Smooth muscle cell (in vitro differentiated cells): ENCODE measurements at regions not wholly inside any gene's neighbourhood (a gene's known extent, or its start where the extent isn't known, plus 50 kb on each side); places are given as distances from the start of the nearest gene placed in this dataset.

Source experiments
- DNase-seq: peaks from one replicate; lab custom pipeline; 2025; ENCODE audit not compliant: unreplicated experiment; lab: John Stamatoyannopoulos, UW
- H2AFZ ChIP-seq: fragments of 200-600 bp; sonication (generic); 2 replicates; pipeline ENCODE4 v1.6.0; 2016; ENCODE audit warnings: antibody characterized with exemption, low read depth, mild to moderate bottlenecking
- H3F3A ChIP-seq: fragments of 200-600 bp; sonication (generic); 2 replicates; pipeline ENCODE4 v1.6.0; 2017; ENCODE audit warnings: antibody characterized with exemption, low read depth
- H3K27ac ChIP-seq: fragments of 200-600 bp; sonication (generic); 2 replicates; pipeline ENCODE4 v1.5.1; 2016; ENCODE audit warnings: low read depth, mild to moderate bottlenecking
- H3K27me3 ChIP-seq: fragments of 200-600 bp; sonication (generic); 2 replicates; pipeline ENCODE4 v1.6.1; 2016; ENCODE audit warnings: low read depth, mild to moderate bottlenecking
- H3K36me3 ChIP-seq: fragments of 200-600 bp; sonication (generic); 2 replicates; pipeline ENCODE4 v1.5.1; 2016; ENCODE audit warnings: low read depth
- H3K4me1 ChIP-seq: fragments of 200-600 bp; sonication (generic); 2 replicates; pipeline ENCODE4 v1.5.1; 2016; ENCODE audit warnings: low read depth
- H3K4me2 ChIP-seq: fragments of 200-600 bp; sonication (generic); 2 replicates; pipeline ENCODE4 v1.6.0; 2016; ENCODE audit warnings: mild to moderate bottlenecking
- H3K4me3 ChIP-seq: fragments of 200-600 bp; sonication (generic); 2 replicates; pipeline ENCODE4 v1.5.1; 2016; ENCODE audit warnings: mild to moderate bottlenecking
- H3K79me2 ChIP-seq: fragments of 200-600 bp; sonication (generic); 2 replicates; pipeline ENCODE4 v1.6.0; 2016; ENCODE audit warnings: low read depth, mild to moderate bottlenecking
- H3K9ac ChIP-seq: fragments of 200-600 bp; sonication (generic); 2 replicates; pipeline ENCODE4 v1.6.0; 2016; ENCODE audit warnings: low read depth
- H3K9me3 ChIP-seq: fragments of 200-600 bp; sonication (generic); replicated peaks from 2 replicates; pipeline ENCODE4 v1.5.1; 2016; ENCODE audit warnings: low read depth
- H4K20me1 ChIP-seq: fragments of 200-600 bp; sonication (generic); 2 replicates; pipeline ENCODE4 v1.6.0; 2016; ENCODE audit warnings: low read depth
- WGBS: methylation state at CpG from one replicate; pipeline ENCODE4 v1.1.7; 2016; ENCODE audit warnings: low lambda C conversion rate; 5-methylcytosine and 5-hydroxymethylcytosine counted together
- TF ChIP-seq, protein P1 (sequence below): fragments of 200-600 bp; sonication (generic); IDR thresholded peaks from 2 replicates; pipeline ENCODE4 v1.5.1; 2017; ENCODE audit warnings: borderline replicate concordance, mild to moderate bottlenecking, antibody characterized with exemption; ENCODE audit not compliant: insufficient read depth, poor library complexity, severe bottlenecking

DNA sequence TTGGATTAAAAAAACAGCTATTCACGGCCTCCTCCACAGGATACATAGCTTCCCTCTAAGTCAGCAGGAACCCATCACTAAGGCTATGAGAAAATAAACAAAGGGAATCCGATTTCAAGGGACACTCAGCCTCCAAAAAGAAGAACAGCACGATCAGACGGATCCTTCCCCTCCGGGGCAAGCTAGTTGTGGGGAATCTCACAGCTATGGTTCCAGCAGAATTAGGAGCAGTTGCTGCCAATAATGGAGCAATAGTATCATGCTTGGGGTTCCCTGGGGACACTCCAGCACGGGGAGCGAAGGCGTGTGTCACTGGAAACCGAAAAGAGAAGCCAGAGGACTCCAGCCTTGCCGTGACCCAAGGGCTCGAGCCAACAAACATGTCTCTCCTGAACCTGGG is 163.1 kb downstream of the TTC32 start:
- WGBS, result 76% methylated on average over 11 of the region's 11 CpGs
- H3K79me2 ChIP-seq, result no peaks in the 10 kb centered on the region
- DNase-seq, result no peak
- H3K4me3 ChIP-seq, result no peak overlapping the region
- H3F3A ChIP-seq, result no peaks in the 10 kb centered on the region
- H2AFZ ChIP-seq, result no peak overlapping the region
- no peaks in the 10 kb centered on the region for H3K27me3 ChIP-seq
- TF ChIP-seq, protein P1, sequence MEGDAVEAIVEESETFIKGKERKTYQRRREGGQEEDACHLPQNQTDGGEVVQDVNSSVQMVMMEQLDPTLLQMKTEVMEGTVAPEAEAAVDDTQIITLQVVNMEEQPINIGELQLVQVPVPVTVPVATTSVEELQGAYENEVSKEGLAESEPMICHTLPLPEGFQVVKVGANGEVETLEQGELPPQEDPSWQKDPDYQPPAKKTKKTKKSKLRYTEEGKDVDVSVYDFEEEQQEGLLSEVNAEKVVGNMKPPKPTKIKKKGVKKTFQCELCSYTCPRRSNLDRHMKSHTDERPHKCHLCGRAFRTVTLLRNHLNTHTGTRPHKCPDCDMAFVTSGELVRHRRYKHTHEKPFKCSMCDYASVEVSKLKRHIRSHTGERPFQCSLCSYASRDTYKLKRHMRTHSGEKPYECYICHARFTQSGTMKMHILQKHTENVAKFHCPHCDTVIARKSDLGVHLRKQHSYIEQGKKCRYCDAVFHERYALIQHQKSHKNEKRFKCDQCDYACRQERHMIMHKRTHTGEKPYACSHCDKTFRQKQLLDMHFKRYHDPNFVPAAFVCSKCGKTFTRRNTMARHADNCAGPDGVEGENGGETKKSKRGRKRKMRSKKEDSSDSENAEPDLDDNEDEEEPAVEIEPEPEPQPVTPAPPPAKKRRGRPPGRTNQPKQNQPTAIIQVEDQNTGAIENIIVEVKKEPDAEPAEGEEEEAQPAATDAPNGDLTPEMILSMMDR, result no peak
- no peak overlapping the region for H3K27ac ChIP-seq
- no peaks in the 10 kb centered on the region for H3K36me3 ChIP-seq
- no peaks in the 10 kb centered on the region for H4K20me1 ChIP-seq
- H3K9ac ChIP-seq, result no peak overlapping the region
- peaks cover 1% of the 10 kb centered on the region for H3K4me1 ChIP-seq
- no peak overlapping the region for H3K4me2 ChIP-seq
- H3K9me3 ChIP-seq, result no peaks in the 10 kb centered on the region

DNA sequence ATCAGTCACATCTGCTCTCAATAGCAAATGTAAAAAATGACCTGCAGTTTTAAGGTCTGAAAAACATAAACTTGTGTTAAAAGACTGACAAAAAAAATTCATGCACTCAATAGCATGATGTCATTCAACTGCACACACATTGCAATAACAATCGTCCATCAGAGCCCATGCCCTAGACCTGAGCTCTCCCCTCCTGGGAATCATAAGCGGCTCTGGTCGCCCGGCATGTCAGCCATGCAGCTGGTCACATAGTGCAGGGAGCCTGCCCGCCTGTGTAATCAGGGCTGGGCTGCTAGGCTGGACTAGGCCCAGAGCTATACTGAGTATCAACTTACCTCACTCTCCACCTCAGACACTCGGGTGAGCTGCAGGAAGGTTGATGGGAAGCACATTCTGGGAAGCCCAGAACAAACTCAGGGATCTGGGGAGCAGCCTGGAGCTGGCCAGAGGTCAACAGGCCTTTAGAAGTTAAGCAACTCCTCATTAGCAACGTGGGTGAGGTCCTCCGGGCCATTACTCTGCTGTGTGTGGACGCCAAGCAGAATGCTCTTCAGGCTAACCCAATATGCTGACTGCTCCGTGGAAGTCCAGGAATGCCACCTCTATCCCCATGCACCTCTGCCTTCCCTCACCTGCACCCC is 165.5 kb downstream of the TTC32 start:
- DNase-seq, result no peak
- no peak overlapping the region for H3K4me2 ChIP-seq

DNA sequence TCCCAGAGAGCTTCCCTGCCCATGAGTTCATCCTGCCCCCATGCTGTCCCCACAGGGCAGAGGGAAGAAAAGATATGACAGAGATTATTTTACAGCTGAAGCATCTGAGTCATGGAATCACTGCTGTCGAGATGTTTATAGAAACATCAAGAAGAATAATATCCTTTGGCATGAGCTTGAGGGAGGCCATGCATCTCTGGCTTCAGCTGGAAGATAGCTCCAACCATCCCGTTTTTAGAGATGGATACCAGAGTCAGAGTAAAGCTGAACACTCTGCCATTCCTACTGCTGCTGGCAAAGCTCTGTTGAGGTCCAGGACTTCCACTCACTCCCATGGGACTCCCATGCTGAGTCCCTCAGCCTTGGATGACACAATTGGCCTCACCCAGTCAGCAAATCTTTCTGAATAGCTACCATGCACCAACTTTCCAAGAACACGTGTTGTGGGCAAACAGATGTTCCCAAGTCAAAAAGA is 167.8 kb downstream of the TTC32 start:
- peak overlapping the region; percentile 59 for H3K4me2 ChIP-seq
- no peaks in the 10 kb centered on the region for H3F3A ChIP-seq
- H4K20me1 ChIP-seq, result no peaks in the 10 kb centered on the region
- peaks cover 4% of the 10 kb centered on the region for H3K4me1 ChIP-seq
- H3K36me3 ChIP-seq, result no peaks in the 10 kb centered on the region
- 31% methylated on average over 3 of the region's 3 CpGs for WGBS
- no peak overlapping the region for H2AFZ ChIP-seq
- H3K27me3 ChIP-seq, result no peaks in the 10 kb centered on the region
- H3K9me3 ChIP-seq, result no peaks in the 10 kb centered on the region
- TF ChIP-seq, protein P1, result no peak
- DNase-seq, result no peak
- H3K9ac ChIP-seq, result no peak overlapping the region
- H3K27ac ChIP-seq, result peak overlapping the region; percentile 28
- H3K4me3 ChIP-seq, result no peak overlapping the region
- H3K79me2 ChIP-seq, result no peaks in the 10 kb centered on the region

More for the DNA sequence above, 165.5 kb downstream of the TTC32 start:
- TF ChIP-seq, protein P1, result no peak
- no peaks in the 10 kb centered on the region for H3K9me3 ChIP-seq
- H3K36me3 ChIP-seq, result no peaks in the 10 kb centered on the region
- H2AFZ ChIP-seq, result no peak overlapping the region
- H3F3A ChIP-seq, result no peaks in the 10 kb centered on the region
- H4K20me1 ChIP-seq, result no peaks in the 10 kb centered on the region
- WGBS, result 95% methylated on average over 10 of the region's 10 CpGs
- no peaks in the 10 kb centered on the region for H3K27me3 ChIP-seq
- no peak overlapping the region for H3K27ac ChIP-seq
- no peaks in the 10 kb centered on the region for H3K79me2 ChIP-seq
- peaks cover 4% of the 10 kb centered on the region for H3K4me1 ChIP-seq
- H3K9ac ChIP-seq, result no peak overlapping the region
- no peak overlapping the region for H3K4me3 ChIP-seq

DNA sequence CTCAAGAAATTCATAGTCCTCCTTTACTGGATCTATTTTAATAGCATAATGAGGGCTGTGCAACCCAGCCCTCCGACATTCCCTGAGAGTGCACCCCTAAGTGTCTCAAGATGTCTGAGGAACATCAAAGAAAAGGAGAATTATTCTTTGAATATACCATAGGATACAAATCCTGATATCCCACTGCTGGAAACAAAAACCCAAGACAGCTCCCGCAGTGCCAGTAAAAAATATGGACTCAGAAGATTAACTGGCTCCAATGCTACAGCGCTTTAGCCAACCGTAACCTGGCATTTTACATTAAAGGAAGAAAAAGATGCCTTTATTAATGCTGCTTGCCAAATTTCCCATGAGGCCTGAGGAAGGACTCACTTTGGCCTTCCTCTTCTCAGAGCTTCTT is 168.4 kb downstream of the TTC32 start:
- Histone ChIP-seq H3K4me1 (peaks cover 4% of the 10 kb centered on the region), H3K27ac (peak overlapping the region; percentile 28), H2AFZ (no peak overlapping the region), H3K4me3 (no peak overlapping the region), H3K4me2 (peak overlapping the region; percentile 59), H3K27me3 (no peaks in the 10 kb centered on the region), H3K79me2 (no peaks in the 10 kb centered on the region), H3F3A (no peaks in the 10 kb centered on the region), H3K9ac (no peak overlapping the region), H4K20me1 (no peaks in the 10 kb centered on the region), H3K9me3 (no peaks in the 10 kb centered on the region), H3K36me3 (no peaks in the 10 kb centered on the region)
- 92% methylated on average over 4 of the region's 4 CpGs for WGBS
- TF ChIP-seq, protein P1, result no peak
- DNase-seq, result no peak
